IMR-90 (cell line): ENCODE measurements at regions not wholly inside any gene's neighbourhood (a gene's known extent, or its start where the extent isn't known, plus 50 kb on each side); places are given as distances from the start of the nearest gene placed in this dataset.

ENCODE experiments used
- BHLHE40 ChIP-seq: fragments of 150-350 bp; IDR thresholded peaks from 2 replicates; pipeline ENCODE4 v1.6.1; 2016; ENCODE audit warnings: mild to moderate bottlenecking, low read depth, low read length
- CEBPB ChIP-seq: IDR thresholded peaks from 2 replicates; pipeline ENCODE4 v1.6.1; 2012; ENCODE audit warnings: low read depth, low read length, improper control_type of control experiment
- FOS ChIP-seq: fragments of 150-350 bp; IDR thresholded peaks from 2 replicates; pipeline ENCODE4 v1.6.1; 2016; ENCODE audit warnings: low read depth, low read length
- MAZ ChIP-seq: IDR thresholded peaks from 2 replicates; pipeline ENCODE4 v1.6.1; 2012; ENCODE audit warnings: low read depth, mild to moderate bottlenecking, low read length, improper control_type of control experiment, moderate library complexity, borderline replicate concordance
- POLR2A ChIP-seq: IDR thresholded peaks from 2 replicates; pipeline ENCODE4 v1.6.1; 2012; ENCODE audit warnings: mild to moderate bottlenecking, low read depth, low read length
- RAD21 ChIP-seq: IDR thresholded peaks from 2 replicates; pipeline ENCODE4 v1.6.1; 2012; ENCODE audit warnings: low read length, improper control_type of control experiment
- SMC3 ChIP-seq: fragments of 150-350 bp; IDR thresholded peaks from 2 replicates; pipeline ENCODE4 v1.6.1; 2016; ENCODE audit warnings: low read depth, mild to moderate bottlenecking, antibody characterized with exemption, low read length, moderate library complexity
- TF ChIP-seq, protein P1 (sequence below): conservative IDR thresholded peaks from 2 replicates; pipeline ENCODE4 v1.5.1; 2012; ENCODE audit warnings: mild to moderate bottlenecking, low read depth, low read length, improper control_type of control experiment
- TF ChIP-seq, protein P2 (sequence below): fragments of 150-350 bp; IDR thresholded peaks from 2 replicates; pipeline ENCODE4 v1.6.1; 2017; ENCODE audit warnings: mild to moderate bottlenecking, antibody characterized with exemption, low read length, low read depth

DNA sequence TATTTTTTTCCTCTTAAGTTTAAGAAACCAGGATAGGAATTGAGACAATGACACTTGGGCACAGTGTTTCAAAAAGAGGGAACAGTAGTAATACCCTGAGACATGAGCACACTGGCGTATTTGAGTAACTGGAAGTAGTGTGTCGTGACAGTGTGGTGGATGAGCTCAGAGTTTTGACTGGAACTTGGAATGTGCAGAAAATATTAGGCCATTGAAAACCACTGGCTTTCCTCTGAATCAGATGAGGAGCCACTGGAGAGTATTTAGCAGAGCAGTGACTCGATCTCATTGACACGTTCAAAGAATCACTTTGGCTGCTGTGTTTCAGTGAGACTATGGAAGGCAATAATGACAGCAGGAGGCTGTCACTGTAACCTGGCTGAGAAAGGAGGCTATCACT, 1531.2 kb downstream of the STIM2 start:
- TF ChIP-seq POLR2A (no peak), MAZ (no peak), RAD21 (no peak), FOS (no peak), BHLHE40 (no peak), CEBPB (no peak), SMC3 (no peak)
- TF ChIP-seq, protein P1, sequence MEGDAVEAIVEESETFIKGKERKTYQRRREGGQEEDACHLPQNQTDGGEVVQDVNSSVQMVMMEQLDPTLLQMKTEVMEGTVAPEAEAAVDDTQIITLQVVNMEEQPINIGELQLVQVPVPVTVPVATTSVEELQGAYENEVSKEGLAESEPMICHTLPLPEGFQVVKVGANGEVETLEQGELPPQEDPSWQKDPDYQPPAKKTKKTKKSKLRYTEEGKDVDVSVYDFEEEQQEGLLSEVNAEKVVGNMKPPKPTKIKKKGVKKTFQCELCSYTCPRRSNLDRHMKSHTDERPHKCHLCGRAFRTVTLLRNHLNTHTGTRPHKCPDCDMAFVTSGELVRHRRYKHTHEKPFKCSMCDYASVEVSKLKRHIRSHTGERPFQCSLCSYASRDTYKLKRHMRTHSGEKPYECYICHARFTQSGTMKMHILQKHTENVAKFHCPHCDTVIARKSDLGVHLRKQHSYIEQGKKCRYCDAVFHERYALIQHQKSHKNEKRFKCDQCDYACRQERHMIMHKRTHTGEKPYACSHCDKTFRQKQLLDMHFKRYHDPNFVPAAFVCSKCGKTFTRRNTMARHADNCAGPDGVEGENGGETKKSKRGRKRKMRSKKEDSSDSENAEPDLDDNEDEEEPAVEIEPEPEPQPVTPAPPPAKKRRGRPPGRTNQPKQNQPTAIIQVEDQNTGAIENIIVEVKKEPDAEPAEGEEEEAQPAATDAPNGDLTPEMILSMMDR, result no peak
- TF ChIP-seq, protein P2, sequence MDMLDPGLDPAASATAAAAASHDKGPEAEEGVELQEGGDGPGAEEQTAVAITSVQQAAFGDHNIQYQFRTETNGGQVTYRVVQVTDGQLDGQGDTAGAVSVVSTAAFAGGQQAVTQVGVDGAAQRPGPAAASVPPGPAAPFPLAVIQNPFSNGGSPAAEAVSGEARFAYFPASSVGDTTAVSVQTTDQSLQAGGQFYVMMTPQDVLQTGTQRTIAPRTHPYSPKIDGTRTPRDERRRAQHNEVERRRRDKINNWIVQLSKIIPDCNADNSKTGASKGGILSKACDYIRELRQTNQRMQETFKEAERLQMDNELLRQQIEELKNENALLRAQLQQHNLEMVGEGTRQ, result no peak
